GM23338 (cell line): ENCODE measurements at regions not wholly inside any gene's neighbourhood (a gene's known extent, or its start where the extent isn't known, plus 50 kb on each side); places are given as distances from the start of the nearest gene placed in this dataset.

ENCODE experiments used
- ATAC-seq: fragments of 200-7000 bp; cut with Tn5 transposase; 3 replicates; pipeline ENCODE4 v1.9.1; 2020
- DNase-seq: peaks from one replicate; pipeline ENCODE4 v3.0.0-alpha.2; 2015; ENCODE audit warnings: low spot score
- H2AFZ ChIP-seq: fragments of 200-600 bp; sonication (generic); 2 replicates; pipeline ENCODE4 v1.8.0; 2016; ENCODE audit warnings: antibody characterized with exemption, mild to moderate bottlenecking, moderate library complexity
- H3F3A ChIP-seq: fragments of 200-600 bp; sonication (generic); replicated peaks from 2 replicates; pipeline ENCODE4 v1.8.0; 2017; ENCODE audit warnings: antibody characterized with exemption, mixed run types, low read depth
- H3K27ac ChIP-seq: fragments of 200-600 bp; sonication (generic); 2 replicates; pipeline ENCODE4 v1.6.1; 2016; ENCODE audit warnings: low read depth
- H3K27me3 ChIP-seq: fragments of 200-600 bp; sonication (generic); 2 replicates; pipeline ENCODE4 v1.8.0; 2016; ENCODE audit warnings: mild to moderate bottlenecking, mixed run types, moderate library complexity; ENCODE audit not compliant: insufficient read depth
- H3K36me3 ChIP-seq: fragments of 200-600 bp; sonication (generic); 2 replicates; pipeline ENCODE4 v1.8.0; 2016; ENCODE audit warnings: mild to moderate bottlenecking; ENCODE audit not compliant: insufficient read depth
- H3K4me1 ChIP-seq: fragments of 200-600 bp; sonication (generic); 2 replicates; pipeline ENCODE4 v1.8.0; 2016; ENCODE audit warnings: mild to moderate bottlenecking, moderate library complexity; ENCODE audit not compliant: insufficient read depth
- H3K4me2 ChIP-seq: fragments of 200-600 bp; sonication (generic); 2 replicates; pipeline ENCODE4 v1.7.1; 2017; ENCODE audit warnings: mixed run types
- H3K4me3 ChIP-seq: fragments of 200-600 bp; sonication (generic); 2 replicates; pipeline ENCODE4 v1.6.1; 2016; ENCODE audit warnings: mixed run types
- H3K79me2 ChIP-seq: fragments of 200-600 bp; sonication (generic); replicated peaks from 2 replicates; pipeline ENCODE4 v1.8.0; 2017; ENCODE audit warnings: mild to moderate bottlenecking; ENCODE audit not compliant: insufficient read depth
- H3K9me2 ChIP-seq: fragments of 200-600 bp; sonication (generic); 2 replicates; pipeline ENCODE4 v1.8.0; 2017; ENCODE audit not compliant: insufficient read depth
- H4K20me1 ChIP-seq: fragments of 200-600 bp; sonication (generic); replicated peaks from 2 replicates; pipeline ENCODE4 v1.8.0; 2017; ENCODE audit warnings: mild to moderate bottlenecking; ENCODE audit not compliant: insufficient read depth
- H3K27ac Mint-ChIP-seq: 2 replicates; pipeline ENCODE4 v1.8.0; 2020; ENCODE audit warnings: inconsistent platforms, mild to moderate bottlenecking, moderate library complexity, mixed read lengths
- H3K27me3 Mint-ChIP-seq: 3 replicates; pipeline ENCODE4 v1.8.0; 2022; ENCODE audit warnings: low read depth, mild to moderate bottlenecking, moderate library complexity, mixed read lengths, inconsistent platforms; ENCODE audit not compliant: insufficient read depth, poor library complexity
- H3K36me3 Mint-ChIP-seq: 3 replicates; pipeline ENCODE4 v1.8.0; 2021; ENCODE audit warnings: low read depth, mild to moderate bottlenecking, inconsistent platforms, moderate library complexity, mixed read lengths
- H3K4me1 Mint-ChIP-seq: 3 replicates; pipeline ENCODE4 v1.8.0; 2020; ENCODE audit warnings: mild to moderate bottlenecking, inconsistent platforms, mixed read lengths
- H3K4me3 Mint-ChIP-seq: 3 replicates; pipeline ENCODE4 v1.8.0; 2021; ENCODE audit warnings: moderate library complexity, mild to moderate bottlenecking, inconsistent platforms, mixed read lengths
- H3K9me3 Mint-ChIP-seq: 3 replicates; pipeline ENCODE4 v1.8.0; 2020; ENCODE audit warnings: moderate library complexity, mild to moderate bottlenecking, inconsistent platforms, mixed read lengths
- CREB1 ChIP-seq: fragments of 250-450 bp; sonication (Bioruptor Pico); IDR thresholded peaks from 2 replicates; pipeline ENCODE4 v1.5.0; 2020; ENCODE audit warnings: low read depth, mild to moderate bottlenecking, moderate library complexity
- ETS1 ChIP-seq: IDR thresholded peaks from 2 replicates; pipeline ENCODE4 v1.6.1; 2016; ENCODE audit warnings: antibody characterized with exemption
- EZH2phosphoT487 ChIP-seq: fragments of 200-600 bp; sonication (generic); IDR thresholded peaks from one replicate; pipeline ENCODE4 v1.8.1; 2018; ENCODE audit warnings: antibody characterized with exemption; ENCODE audit not compliant: unreplicated experiment
- NANOG ChIP-seq: IDR thresholded peaks from 2 replicates; pipeline ENCODE4 v1.6.1; 2016; ENCODE audit warnings: antibody characterized with exemption, borderline replicate concordance
- POLR2AphosphoS5 ChIP-seq: IDR thresholded peaks from 2 replicates; pipeline ENCODE4 v1.6.1; 2016; ENCODE audit warnings: antibody characterized with exemption, low read depth
- ZNF114 ChIP-seq: fragments of 250-450 bp; sonication (Bioruptor Pico); IDR thresholded peaks from 2 replicates; pipeline ENCODE4 v1.5.0; 2020; ENCODE audit warnings: mild to moderate bottlenecking, moderate library complexity
- ZNF462 ChIP-seq: fragments of 250-450 bp; sonication (Bioruptor Pico); IDR thresholded peaks from 2 replicates; pipeline ENCODE4 v1.5.0; 2020; ENCODE audit warnings: mild to moderate bottlenecking, moderate library complexity
- TF ChIP-seq, protein P1 (sequence below), 2 experiments: fragments of 200-600 bp in 1 of 2; sonication (generic) in 1 of 2; conservative IDR thresholded peaks; 2 replicates each; pipeline versions ENCODE4 v1.5.1 to v1.6.1; 2016 to 2017; ENCODE audit warnings: antibody characterized with exemption in 2 of 2, low read depth in 2 of 2, mild to moderate bottlenecking in 2 of 2, moderate library complexity in 1 of 2

- TF ChIP-seq ZNF462 (no peak), ZNF114 (CRISPR knock-in tag) (no peak), EZH2phosphoT487 (no peak), ETS1 (no peak), POLR2AphosphoS5 (no peak), CREB1 (CRISPR knock-in tag) (no peak)
These were observed 181.8 kb upstream of the KIAA1217 start (continued) for GRCh38 chr10:24027107-24027506.

DNA sequence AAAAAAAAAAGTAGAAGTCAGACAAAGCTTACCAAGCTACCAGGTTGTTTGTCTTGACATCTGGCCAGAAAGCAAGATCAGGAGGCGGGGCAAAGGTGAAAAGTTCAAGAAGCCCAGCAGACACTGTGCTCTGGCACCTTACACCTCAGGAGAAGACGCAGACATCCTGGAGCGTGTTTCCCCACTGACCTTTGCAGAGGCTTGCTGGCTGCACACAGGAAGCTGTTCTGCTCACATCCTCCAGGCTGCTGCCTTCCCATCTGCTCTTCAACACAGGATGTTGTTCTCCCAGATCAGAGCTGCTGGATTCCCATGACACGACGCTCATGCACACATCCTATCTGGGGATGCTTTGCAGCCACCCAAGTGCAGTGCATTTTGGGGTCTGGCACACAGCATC is 174.4 kb upstream of the KIAA1217 start:
- Histone ChIP-seq H3K27me3 (no peaks in the 10 kb centered on the region), H3K9me2 (no peaks in the 10 kb centered on the region), H2AFZ (no peak overlapping the region), H3K4me1 (no peaks in the 10 kb centered on the region), H4K20me1 (no peaks in the 10 kb centered on the region), H3K36me3 (no peaks in the 10 kb centered on the region), H3K79me2 (no peaks in the 10 kb centered on the region), H3K27ac (no peak overlapping the region), H3K4me3 (no peak overlapping the region), H3K4me2 (no peak overlapping the region), H3F3A (no peaks in the 10 kb centered on the region)
- Mint-ChIP-seq H3K9me3 (no peaks in the 10 kb centered on the region), H3K4me3 (no peak overlapping the region), H3K27ac (no peak overlapping the region), H3K27me3 (peaks cover 5% of the 10 kb centered on the region), H3K36me3 (no peaks in the 10 kb centered on the region), H3K4me1 (peaks cover 3% of the 10 kb centered on the region; the same call in 2 of the 3 replicates)
- no peak for ATAC-seq
- TF ChIP-seq NANOG (no peak), ETS1 (no peak), CREB1 (CRISPR knock-in tag) (no peak), EZH2phosphoT487 (no peak)
- TF ChIP-seq, protein P1, sequence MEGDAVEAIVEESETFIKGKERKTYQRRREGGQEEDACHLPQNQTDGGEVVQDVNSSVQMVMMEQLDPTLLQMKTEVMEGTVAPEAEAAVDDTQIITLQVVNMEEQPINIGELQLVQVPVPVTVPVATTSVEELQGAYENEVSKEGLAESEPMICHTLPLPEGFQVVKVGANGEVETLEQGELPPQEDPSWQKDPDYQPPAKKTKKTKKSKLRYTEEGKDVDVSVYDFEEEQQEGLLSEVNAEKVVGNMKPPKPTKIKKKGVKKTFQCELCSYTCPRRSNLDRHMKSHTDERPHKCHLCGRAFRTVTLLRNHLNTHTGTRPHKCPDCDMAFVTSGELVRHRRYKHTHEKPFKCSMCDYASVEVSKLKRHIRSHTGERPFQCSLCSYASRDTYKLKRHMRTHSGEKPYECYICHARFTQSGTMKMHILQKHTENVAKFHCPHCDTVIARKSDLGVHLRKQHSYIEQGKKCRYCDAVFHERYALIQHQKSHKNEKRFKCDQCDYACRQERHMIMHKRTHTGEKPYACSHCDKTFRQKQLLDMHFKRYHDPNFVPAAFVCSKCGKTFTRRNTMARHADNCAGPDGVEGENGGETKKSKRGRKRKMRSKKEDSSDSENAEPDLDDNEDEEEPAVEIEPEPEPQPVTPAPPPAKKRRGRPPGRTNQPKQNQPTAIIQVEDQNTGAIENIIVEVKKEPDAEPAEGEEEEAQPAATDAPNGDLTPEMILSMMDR (conservative IDR thresholded peaks at IDR 0.05; ENCODE audit: low read depth in 2 of 2) = no peak
- no peak for DNase-seq
